Activated CD4-positive, alpha-beta T cell treated with anti-CD3 and anti-CD28 coated beads, Interleukin-2, amount 10 ng/mL, durations not matched to agents 7 days and 5 days (primary cell): ENCODE measurements at regions not wholly inside any gene's neighbourhood (a gene's known extent, or its start where the extent isn't known, plus 50 kb on each side); places are given as distances from the start of the nearest gene placed in this dataset.

ENCODE experiments used
- CTCF ChIA-PET: fragments of 350-600 bp; sonication (Branson Sonifier 250); formaldehyde crosslinking; loops from one replicate; lab custom pipeline; 2021; ENCODE audit warnings: antibody characterized with exemption; lab: Charles Lee
- POLR2A ChIA-PET: fragments of 350-600 bp; sonication (Branson Sonifier 250); formaldehyde crosslinking; loops from one replicate; lab custom pipeline; 2021; ENCODE audit warnings: antibody characterized with exemption; lab: Charles Lee
- DNase-seq: peaks from one replicate; pipeline ENCODE4 v3.0.0-alpha.2; 2020
- H3K27ac Mint-ChIP-seq: one replicate; pipeline ENCODE4 v1.8.0; 2021; ENCODE audit warnings: mild to moderate bottlenecking, moderate library complexity, mixed read lengths
- H3K27me3 Mint-ChIP-seq: one replicate; pipeline ENCODE4 v1.8.0; 2021; ENCODE audit warnings: mixed read lengths
- H3K36me3 Mint-ChIP-seq: one replicate; pipeline ENCODE4 v1.8.0; 2021; ENCODE audit warnings: low read depth, mixed read lengths
- H3K4me1 Mint-ChIP-seq: one replicate; pipeline ENCODE4 v1.8.0; 2021; ENCODE audit warnings: mixed read lengths
- H3K4me3 Mint-ChIP-seq: one replicate; pipeline ENCODE4 v1.8.0; 2021; ENCODE audit warnings: mild to moderate bottlenecking, moderate library complexity, mixed read lengths
- H3K9me3 Mint-ChIP-seq: one replicate; pipeline ENCODE4 v1.8.0; 2021; ENCODE audit warnings: mixed read lengths

DNA sequence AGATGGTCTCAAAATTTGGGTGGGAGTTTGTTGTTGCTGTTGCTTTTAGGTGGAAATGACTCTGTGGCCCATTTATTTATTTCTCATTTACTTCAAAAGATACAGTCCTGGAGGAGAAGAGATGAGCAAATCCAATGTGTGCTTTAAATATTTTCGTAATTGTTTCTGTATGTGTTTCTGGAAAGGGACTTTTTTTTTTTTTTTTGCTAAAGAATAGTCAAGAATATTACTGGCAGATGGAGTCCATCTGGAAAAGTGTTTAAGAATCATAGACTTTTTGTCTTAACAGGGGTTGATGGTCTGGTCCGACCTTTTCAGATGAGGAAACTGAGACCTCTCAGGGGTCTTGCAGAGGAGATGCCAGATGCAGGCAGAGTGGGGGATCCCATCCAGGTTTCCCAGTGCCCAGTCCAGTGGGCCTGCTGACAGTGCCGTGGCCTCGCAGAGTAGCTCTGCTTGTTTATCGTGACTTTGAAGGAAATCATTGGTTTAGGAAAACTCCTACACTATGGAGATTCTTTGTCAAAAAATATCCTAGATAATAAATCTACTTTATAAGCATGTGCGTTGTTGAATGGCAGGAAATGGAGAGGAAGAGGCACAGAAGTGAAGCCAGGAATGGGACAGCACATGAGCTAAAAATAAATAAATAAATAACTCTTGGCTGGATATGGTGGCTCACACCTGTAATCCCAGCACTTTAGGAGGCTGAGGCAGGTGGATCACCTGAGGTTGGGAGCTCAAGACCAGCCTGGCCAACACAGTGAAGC, 164.3 kb upstream of the SVIL start:
- ChIA-PET CTCF (interaction anchor here (0.8 kb wide), 1 partner anchor 10 kb away, joined by 4 read pairs; no protein-coding TSS in a partner anchor), POLR2A (no interaction called here)

DNA sequence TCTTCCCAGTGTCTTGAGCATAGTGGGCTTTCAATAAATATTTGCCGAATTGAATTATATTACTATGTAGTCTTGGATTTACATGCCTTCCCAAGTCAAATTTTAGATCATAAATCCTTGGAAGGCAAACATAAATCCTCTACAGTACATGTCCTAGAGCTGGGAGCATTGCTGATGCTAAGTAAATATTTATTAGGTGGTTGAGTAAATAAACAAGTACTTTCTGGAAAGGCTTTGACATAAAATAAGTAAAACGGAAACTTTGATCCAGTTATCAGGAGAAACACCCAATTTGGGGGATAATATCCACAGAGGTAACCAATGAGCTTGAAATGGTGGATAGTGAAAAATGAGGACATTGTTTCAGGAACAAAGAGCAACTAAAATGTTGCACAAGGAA, 162.8 kb upstream of the SVIL start:
- Mint-ChIP-seq H3K27ac (no peak overlapping the region), H3K4me3 (no peak overlapping the region), H3K27me3 (no peaks in the 10 kb centered on the region), H3K36me3 (no peaks in the 10 kb centered on the region), H3K9me3 (peaks cover 3% of the 10 kb centered on the region), H3K4me1 (no peaks in the 10 kb centered on the region)
- no peak for DNase-seq
- ChIA-PET POLR2A (no interaction called here), CTCF (no interaction called here)

More for the DNA sequence above, 164.3 kb upstream of the SVIL start:
- Mint-ChIP-seq H3K27ac (no peak overlapping the region), H3K9me3 (peaks cover 7% of the 10 kb centered on the region), H3K36me3 (no peaks in the 10 kb centered on the region), H3K4me3 (no peak overlapping the region), H3K27me3 (no peaks in the 10 kb centered on the region), H3K4me1 (peaks cover 8% of the 10 kb centered on the region)
- no peak for DNase-seq

DNA sequence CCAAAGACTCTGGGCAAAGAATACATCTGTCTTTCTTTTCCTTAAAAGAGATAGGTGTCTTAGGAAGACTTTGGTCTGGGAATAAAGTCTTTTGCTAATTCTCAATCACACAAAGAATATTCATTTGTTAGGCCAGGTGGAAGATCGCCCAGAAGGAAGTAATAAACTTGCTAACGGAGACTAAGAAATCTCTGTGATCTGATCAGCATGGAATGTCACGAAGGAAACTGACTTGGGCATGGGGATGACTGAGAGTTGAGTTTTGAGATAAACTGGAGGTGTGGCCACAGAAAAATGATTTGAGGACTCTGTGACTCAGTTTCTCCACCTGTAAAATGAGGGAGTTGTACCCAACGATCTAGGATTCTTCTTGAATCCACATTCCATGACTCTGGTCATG, 161.1 kb upstream of the SVIL start:
- DNase-seq = no peak
- no peak overlapping the region for H3K27ac Mint-ChIP-seq
- no peaks in the 10 kb centered on the region for H3K4me1 Mint-ChIP-seq
- H3K27me3 Mint-ChIP-seq = no peaks in the 10 kb centered on the region
- ChIA-PET POLR2A (no interaction called here), CTCF (no interaction called here)
- H3K4me3 Mint-ChIP-seq = no peak overlapping the region
- no peaks in the 10 kb centered on the region for H3K9me3 Mint-ChIP-seq
- no peaks in the 10 kb centered on the region for H3K36me3 Mint-ChIP-seq

DNA sequence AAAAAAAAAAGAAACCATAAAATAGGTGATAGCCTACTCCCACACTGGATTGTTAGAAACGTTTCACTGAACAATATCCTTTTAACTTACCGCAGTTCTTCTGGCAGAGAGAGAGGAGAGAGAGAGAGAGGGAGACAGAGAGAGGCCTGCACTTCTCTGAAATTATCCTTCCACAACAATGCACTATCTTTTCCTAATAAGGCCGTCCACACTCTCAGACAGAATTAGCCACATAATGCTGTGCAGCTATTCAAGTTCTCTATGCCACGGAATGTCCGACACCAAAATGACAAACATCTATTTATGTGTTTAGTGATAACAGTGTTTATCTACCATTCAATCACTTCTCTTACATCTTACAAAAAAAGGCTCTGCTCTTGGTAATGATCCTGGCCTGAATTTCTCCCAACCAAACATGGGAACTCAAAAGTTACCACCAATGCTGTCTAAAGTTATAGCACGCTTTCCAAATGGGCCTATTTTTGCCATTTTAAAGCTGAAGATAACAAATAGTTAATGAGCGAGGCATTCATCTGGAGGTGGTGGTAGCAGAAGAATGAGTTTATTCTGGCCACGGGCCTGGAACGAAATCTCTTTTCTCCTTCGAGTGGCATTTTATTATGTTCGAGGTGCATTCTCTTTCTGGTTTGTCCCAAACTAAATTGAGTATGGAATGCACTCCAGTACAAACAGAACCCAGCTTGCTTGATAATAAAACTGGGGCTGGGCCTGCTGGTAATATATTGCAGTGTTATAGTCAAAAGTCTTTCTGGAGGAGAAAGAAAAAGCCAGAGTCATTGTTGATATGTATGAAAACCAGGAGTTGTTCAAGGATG, 160.2 kb upstream of the SVIL start:
- no peaks in the 10 kb centered on the region for H3K27me3 Mint-ChIP-seq
- ChIA-PET CTCF (no interaction called here), POLR2A (interaction anchor here (0.6 to 0.7 kb wide), 2 partner anchors 53 to 1356 kb away, joined by 4 to 5 read pairs; no protein-coding TSS in a partner anchor)
- DNase-seq = no peak
- H3K36me3 Mint-ChIP-seq = no peaks in the 10 kb centered on the region
- no peaks in the 10 kb centered on the region for H3K4me1 Mint-ChIP-seq
- H3K27ac Mint-ChIP-seq = no peak overlapping the region
- H3K4me3 Mint-ChIP-seq = no peak overlapping the region
- H3K9me3 Mint-ChIP-seq = no peaks in the 10 kb centered on the region

DNA sequence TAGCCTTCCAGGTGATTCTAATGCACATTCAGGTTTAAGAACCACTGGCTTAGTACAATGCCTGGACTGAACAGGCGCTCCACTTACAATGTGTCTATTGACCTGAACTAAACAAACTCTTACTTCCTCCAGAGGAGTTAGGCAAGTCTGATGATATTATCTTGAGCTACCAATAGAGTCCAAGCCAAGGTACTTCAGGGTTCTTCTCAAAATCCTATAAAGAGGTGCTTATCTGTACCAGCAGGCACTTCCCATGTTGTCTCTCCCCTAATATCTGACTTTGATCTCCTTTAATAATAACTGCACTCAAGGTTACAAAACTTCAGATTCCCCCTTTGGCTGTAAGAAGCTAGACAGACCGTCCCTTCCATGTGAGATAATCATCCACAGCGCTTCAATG, 157.0 kb upstream of the SVIL start:
- H3K27ac Mint-ChIP-seq = no peak overlapping the region
- no peak for DNase-seq
- no peak overlapping the region for H3K4me3 Mint-ChIP-seq
- CTCF ChIA-PET = no interaction called here
- no peaks in the 10 kb centered on the region for H3K9me3 Mint-ChIP-seq
- POLR2A ChIA-PET = no interaction called here
- H3K27me3 Mint-ChIP-seq = peaks cover 1% of the 10 kb centered on the region
- H3K36me3 Mint-ChIP-seq = no peaks in the 10 kb centered on the region
- no peaks in the 10 kb centered on the region for H3K4me1 Mint-ChIP-seq

DNA sequence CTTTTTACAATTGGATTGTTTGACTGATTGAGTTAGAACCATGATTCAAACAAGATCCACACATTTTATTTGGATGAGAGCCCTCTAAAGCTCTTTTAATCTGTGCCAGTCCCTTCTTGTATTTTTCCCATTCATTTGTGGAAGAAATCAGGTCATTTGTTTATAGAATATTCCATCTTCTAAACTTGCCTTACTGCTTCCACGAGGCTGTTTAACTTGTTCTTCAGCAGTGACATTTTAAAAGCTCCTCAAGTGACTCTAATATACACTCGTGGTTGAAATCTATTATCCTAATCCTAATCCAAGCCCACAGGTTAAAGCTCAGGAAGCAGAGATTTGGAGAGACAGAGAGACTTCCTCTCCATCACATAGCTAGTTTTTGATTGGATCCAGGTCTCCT, 155.4 kb upstream of the SVIL start:
- Mint-ChIP-seq H3K27me3 (peaks cover 5% of the 10 kb centered on the region), H3K9me3 (no peaks in the 10 kb centered on the region), H3K27ac (no peak overlapping the region), H3K36me3 (no peaks in the 10 kb centered on the region), H3K4me1 (no peaks in the 10 kb centered on the region), H3K4me3 (no peak overlapping the region)
- DNase-seq = no peak
- CTCF ChIA-PET = interaction anchor here (1.0 kb wide), 1 partner anchor 30 kb away, joined by 3 read pairs; no protein-coding TSS in a partner anchor
- POLR2A ChIA-PET = no interaction called here

DNA sequence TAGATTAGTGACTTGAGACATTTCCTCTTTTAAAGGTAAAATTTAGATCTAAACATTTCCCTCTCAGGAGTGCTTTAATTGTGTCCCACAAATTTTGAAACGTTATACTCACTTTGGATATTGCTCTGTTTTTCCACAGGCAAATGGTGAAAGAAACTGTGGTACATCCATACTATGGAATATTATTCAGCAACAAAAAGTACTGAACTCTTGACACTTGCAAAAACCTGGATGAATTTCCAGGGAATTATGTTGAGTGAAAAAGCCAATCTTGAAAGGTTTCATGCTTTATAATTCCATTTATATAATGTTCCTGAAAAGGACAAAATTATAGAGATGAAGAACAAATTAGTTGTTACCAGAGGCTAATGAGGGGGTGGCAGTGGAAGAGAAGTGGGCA, 153.3 kb upstream of the SVIL start:
- ChIA-PET CTCF (no interaction called here), POLR2A (no interaction called here)
- Mint-ChIP-seq H3K4me3 (no peak overlapping the region), H3K36me3 (no peaks in the 10 kb centered on the region), H3K9me3 (no peaks in the 10 kb centered on the region), H3K27ac (no peak overlapping the region), H3K4me1 (peaks cover 2% of the 10 kb centered on the region), H3K27me3 (peaks cover 8% of the 10 kb centered on the region)
- no peak for DNase-seq

DNA sequence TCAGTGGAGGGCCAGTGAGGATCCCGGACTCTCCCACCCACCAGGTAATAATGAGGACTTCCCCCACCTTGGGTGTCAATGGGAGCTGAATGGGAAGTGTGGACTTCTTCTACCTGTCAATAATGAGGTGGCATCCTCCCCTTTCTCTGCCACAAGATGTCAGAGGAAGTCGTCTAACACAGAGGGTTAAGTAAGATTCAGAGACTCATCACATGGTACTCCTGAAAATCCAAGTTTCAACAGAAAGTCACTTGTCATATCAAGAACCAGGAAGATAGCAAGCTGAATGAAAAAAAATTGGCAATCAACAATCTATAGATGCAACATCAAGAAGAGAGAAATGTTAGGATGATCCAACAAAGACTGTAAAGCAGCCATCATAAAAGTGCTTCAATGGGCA, 150.9 kb upstream of the SVIL start:
- CTCF ChIA-PET = no interaction called here
- Mint-ChIP-seq H3K9me3 (no peaks in the 10 kb centered on the region), H3K27ac (no peak overlapping the region), H3K36me3 (no peaks in the 10 kb centered on the region), H3K4me1 (peaks cover 5% of the 10 kb centered on the region), H3K27me3 (peaks cover 8% of the 10 kb centered on the region), H3K4me3 (no peak overlapping the region)
- no peak for DNase-seq
- POLR2A ChIA-PET = no interaction called here

DNA sequence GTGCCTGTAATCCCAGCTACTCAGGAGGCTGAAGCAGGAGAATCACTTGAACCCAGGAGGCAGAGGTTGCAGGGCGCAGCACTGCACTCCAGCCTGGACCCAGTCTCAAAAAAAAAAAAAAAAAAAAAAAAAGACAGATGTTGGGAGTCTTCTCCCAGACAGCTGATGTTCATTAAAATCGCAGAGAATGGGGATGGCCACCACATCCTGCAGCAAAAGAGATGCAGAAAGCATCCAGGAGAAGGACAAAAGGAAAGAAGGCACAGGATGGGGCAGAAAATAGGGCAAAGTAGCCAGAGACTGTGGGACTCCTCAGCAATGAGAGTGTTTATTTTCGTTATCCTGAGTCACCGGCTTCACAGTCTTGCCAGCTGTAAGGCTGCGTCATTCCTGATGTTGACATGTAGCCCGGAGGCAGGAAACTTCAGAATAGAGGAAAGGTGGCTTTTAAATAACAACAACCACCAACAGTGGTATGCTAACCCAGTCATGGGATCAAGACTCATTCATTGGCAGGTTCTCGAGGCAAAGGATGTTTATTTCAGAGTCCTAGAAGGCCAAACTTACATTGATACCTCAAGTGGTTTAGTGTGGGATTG, 149.5 kb upstream of the SVIL start:
- Mint-ChIP-seq H3K9me3 (no peaks in the 10 kb centered on the region), H3K36me3 (no peaks in the 10 kb centered on the region), H3K4me1 (peaks cover 5% of the 10 kb centered on the region), H3K27ac (no peak overlapping the region), H3K27me3 (peaks cover 8% of the 10 kb centered on the region), H3K4me3 (no peak overlapping the region)
- ChIA-PET POLR2A (no interaction called here), CTCF (no interaction called here)
- DNase-seq = no peak

DNA sequence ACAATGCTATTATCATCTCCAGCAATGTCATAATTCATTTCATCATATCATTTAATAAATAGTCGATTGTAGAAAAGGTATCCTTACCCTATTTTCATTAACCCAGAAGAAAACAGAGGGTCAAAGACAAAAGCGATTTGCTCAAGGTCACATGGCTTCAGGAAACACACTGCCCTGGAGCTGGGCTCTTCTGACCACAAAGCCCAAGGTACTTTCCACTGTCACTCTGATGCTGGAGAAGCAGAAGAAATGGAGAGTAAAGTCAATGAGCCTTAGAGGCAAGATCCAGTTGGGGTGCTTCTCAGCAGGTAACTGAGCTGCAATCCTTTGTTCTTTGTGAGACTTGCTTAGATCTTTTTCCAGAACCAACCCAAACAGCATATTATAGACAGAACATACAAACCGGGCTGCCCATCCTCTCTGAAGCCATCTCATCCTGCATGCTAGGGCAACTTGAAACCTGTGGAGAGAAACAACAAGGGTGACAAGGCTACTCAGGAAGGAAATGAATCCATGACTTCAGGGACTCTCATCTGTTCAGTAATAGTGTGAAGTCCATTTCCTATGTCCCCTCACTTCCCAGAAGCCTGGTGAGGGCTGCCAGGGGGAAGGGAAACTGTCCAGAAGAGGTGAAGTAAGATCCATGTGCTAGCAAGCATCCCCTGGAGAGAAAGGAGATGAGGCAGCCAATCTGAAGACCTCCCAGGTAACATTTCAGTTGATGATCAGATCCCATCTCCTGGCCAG, 148.6 kb upstream of the SVIL start:
- no peak for DNase-seq
- Mint-ChIP-seq H3K4me1 (peaks cover 5% of the 10 kb centered on the region), H3K27me3 (peaks cover 8% of the 10 kb centered on the region), H3K36me3 (no peaks in the 10 kb centered on the region), H3K4me3 (no peak overlapping the region), H3K9me3 (no peaks in the 10 kb centered on the region), H3K27ac (no peak overlapping the region)
- POLR2A ChIA-PET = no interaction called here
- CTCF ChIA-PET = no interaction called here

DNA sequence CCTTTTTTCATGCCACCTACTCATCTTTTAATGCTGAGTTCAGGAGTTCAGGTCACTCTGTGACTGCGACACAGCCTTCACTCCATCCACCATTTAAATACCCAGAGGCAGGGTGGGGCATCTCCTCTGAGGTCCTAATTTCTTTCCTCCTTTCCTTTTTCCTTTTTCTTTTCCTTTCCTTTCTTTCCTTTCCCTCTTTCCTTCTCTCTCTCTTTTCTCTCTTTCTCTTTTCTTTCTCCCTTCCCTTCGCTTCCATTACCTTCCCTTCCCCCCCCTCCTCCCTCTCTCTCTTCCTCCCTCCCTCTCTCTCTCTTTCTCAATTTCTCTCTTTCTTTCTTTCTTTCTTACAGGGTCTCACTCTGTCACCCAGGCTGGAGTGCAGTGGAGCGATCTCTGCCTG, 145.9 kb upstream of the SVIL start:
- H3K27ac Mint-ChIP-seq = no peak overlapping the region
- ChIA-PET CTCF (no interaction called here), POLR2A (no interaction called here)
- no peaks in the 10 kb centered on the region for H3K9me3 Mint-ChIP-seq
- H3K36me3 Mint-ChIP-seq = no peaks in the 10 kb centered on the region
- H3K4me1 Mint-ChIP-seq = peaks cover 5% of the 10 kb centered on the region
- no peak overlapping the region for H3K4me3 Mint-ChIP-seq
- DNase-seq = no peak
- H3K27me3 Mint-ChIP-seq = peaks cover 3% of the 10 kb centered on the region

DNA sequence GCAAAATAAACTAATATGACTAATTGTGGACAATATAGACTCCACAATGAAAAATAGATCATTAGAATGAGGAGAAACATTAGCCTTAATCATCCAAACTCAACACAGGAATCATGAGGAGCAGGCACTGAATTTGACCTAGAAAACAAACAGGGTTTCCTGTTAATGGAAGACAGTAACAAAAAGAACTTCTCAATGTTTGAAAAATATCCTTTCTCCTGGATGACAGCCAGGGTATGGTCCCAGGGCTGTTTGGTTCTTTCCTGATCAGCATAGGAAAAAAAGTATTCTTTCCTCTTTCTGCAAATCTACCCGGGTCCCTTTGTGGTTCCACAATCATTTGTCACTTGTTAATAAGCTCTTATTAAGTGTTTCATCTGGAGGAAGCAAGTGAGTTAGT, 145.3 kb upstream of the SVIL start:
- Mint-ChIP-seq H3K27ac (no peak overlapping the region), H3K9me3 (no peaks in the 10 kb centered on the region), H3K27me3 (peaks cover 3% of the 10 kb centered on the region), H3K36me3 (no peaks in the 10 kb centered on the region), H3K4me3 (no peak overlapping the region), H3K4me1 (peaks cover 5% of the 10 kb centered on the region)
- ChIA-PET CTCF (interaction anchor here (0.6 kb wide), 1 partner anchor 333 kb away, joined by 3 read pairs; no protein-coding TSS in a partner anchor), POLR2A (no interaction called here)
- DNase-seq = no peak
